T-cell (primary cell): ENCODE measurements at regions not wholly inside any gene's neighbourhood (a gene's known extent, or its start where the extent isn't known, plus 50 kb on each side); places are given as distances from the start of the nearest gene placed in this dataset.
"Not testable (repeated sequence)": the region's sequence is repeated elsewhere in the genome, so short reads cannot be mapped to it uniquely, and the experiment has no call there.

Experiments used
- ATAC-seq, 4 experiments: fragments of 200-7000 bp in 3 of 4; fragments of 150-1000 bp in 1 of 4; cut with Tn5 transposase; replicated peaks in 1 of 4; 1 replicate in 3 of 4; 2 replicates in 1 of 4; pipeline ENCODE4 v1.10.0; 2021; ENCODE audit warnings: moderate library complexity in 3 of 4, mild to moderate bottlenecking in 2 of 4, moderate number of reproducible peaks in 1 of 4
- CTCF ChIA-PET, 2 donors: fragments of 300-600 bp; sonication (Branson Sonifier 250); formaldehyde crosslinking; loops; one replicate each; lab custom pipeline; 2022; ENCODE audit warnings: antibody characterized with exemption in 2 of 2; lab: Charles Lee
- POLR2A ChIA-PET, 2 donors: fragments of 300-600 bp; sonication (Branson Sonifier 250); formaldehyde crosslinking; loops; one replicate each; lab custom pipeline; 2022; ENCODE audit warnings: antibody characterized with exemption in 2 of 2; lab: Charles Lee
- DNase-seq, 35 experiments: peaks; one replicate each; pipeline versions ENCODE4 v3.0.0 to v3.0.0-alpha.2; 2013 to 2023
- H3K27ac ChIP-seq: one replicate; pipeline ENCODE4 v1.5.1; 2013; ENCODE audit warnings: low read length
- H3K27me3 ChIP-seq, 2 experiments: replicated peaks in 1 of 2; 1 replicate in 1 of 2; 2 replicates in 1 of 2; pipeline versions ENCODE4 v1.6.1 to v1.7.0; 2013; ENCODE audit warnings: low read length in 1 of 2, mixed read lengths in 1 of 2; ENCODE audit not compliant: control insufficient read depth in 2 of 2, insufficient read depth in 2 of 2; ENCODE audit errors: extremely low read depth in 1 of 2
- H3K36me3 ChIP-seq, 2 donors: 1 replicate in 1 of 2; 2 replicates in 1 of 2; pipeline versions ENCODE4 v1.6.1 to v1.7.0; 2013; ENCODE audit warnings: low read length in 1 of 2; ENCODE audit not compliant: control insufficient read depth in 2 of 2, insufficient read depth in 1 of 2; ENCODE audit errors: extremely low read depth in 1 of 2
- H3K4me1 ChIP-seq, 2 experiments: 1 replicate in 1 of 2; 2 replicates in 1 of 2; pipeline versions ENCODE4 v1.6.1 to v1.7.0; 2013; ENCODE audit warnings: low read length in 2 of 2, mixed read lengths in 1 of 2; ENCODE audit not compliant: insufficient read depth in 2 of 2, control insufficient read depth in 1 of 2; ENCODE audit errors: extremely low read depth in 1 of 2
- H3K4me3 ChIP-seq, 2 donors: 1 replicate in 1 of 2; 2 replicates in 1 of 2; pipeline versions ENCODE4 v1.5.1 to v1.7.0; 2013; ENCODE audit warnings: mild to moderate bottlenecking in 2 of 2, low read length in 1 of 2, moderate library complexity in 1 of 2; ENCODE audit not compliant: control insufficient read depth in 1 of 2; ENCODE audit errors: extremely low read depth in 1 of 2
- H3K9me3 ChIP-seq: 2 replicates; pipeline ENCODE4 v1.7.0; 2013
- H3K27ac Mint-ChIP-seq, 2 donors: one replicate each; pipeline ENCODE4 v1.8.0; 2020 to 2021; ENCODE audit warnings: mild to moderate bottlenecking in 2 of 2, mixed read lengths in 2 of 2
- H3K27me3 Mint-ChIP-seq, 2 donors: one replicate each; pipeline ENCODE4 v1.8.0; 2021 to 2022; ENCODE audit warnings: mixed read lengths in 2 of 2
- H3K36me3 Mint-ChIP-seq: one replicate; pipeline ENCODE4 v1.8.0; 2021; ENCODE audit warnings: mixed read lengths
- H3K4me1 Mint-ChIP-seq, 3 donors: one replicate each; pipeline ENCODE4 v1.8.0; 2020 to 2022; ENCODE audit warnings: mixed read lengths in 3 of 3, mild to moderate bottlenecking in 1 of 3
- H3K4me3 Mint-ChIP-seq, 3 donors: one replicate each; pipeline ENCODE4 v1.8.0; 2020 to 2022; ENCODE audit warnings: mild to moderate bottlenecking in 3 of 3, mixed read lengths in 3 of 3, moderate library complexity in 3 of 3
- H3K9me3 Mint-ChIP-seq, 3 donors: one replicate each; pipeline ENCODE4 v1.8.0; 2020 to 2022; ENCODE audit warnings: mixed read lengths in 3 of 3
- WGBS: methylation state at CpG from one replicate; pipeline ENCODE4 v1.1.5; 2013; ENCODE audit warnings: missing lambda C conversion rate; ENCODE audit not compliant: insufficient coverage; 5-methylcytosine and 5-hydroxymethylcytosine counted together

DNA sequence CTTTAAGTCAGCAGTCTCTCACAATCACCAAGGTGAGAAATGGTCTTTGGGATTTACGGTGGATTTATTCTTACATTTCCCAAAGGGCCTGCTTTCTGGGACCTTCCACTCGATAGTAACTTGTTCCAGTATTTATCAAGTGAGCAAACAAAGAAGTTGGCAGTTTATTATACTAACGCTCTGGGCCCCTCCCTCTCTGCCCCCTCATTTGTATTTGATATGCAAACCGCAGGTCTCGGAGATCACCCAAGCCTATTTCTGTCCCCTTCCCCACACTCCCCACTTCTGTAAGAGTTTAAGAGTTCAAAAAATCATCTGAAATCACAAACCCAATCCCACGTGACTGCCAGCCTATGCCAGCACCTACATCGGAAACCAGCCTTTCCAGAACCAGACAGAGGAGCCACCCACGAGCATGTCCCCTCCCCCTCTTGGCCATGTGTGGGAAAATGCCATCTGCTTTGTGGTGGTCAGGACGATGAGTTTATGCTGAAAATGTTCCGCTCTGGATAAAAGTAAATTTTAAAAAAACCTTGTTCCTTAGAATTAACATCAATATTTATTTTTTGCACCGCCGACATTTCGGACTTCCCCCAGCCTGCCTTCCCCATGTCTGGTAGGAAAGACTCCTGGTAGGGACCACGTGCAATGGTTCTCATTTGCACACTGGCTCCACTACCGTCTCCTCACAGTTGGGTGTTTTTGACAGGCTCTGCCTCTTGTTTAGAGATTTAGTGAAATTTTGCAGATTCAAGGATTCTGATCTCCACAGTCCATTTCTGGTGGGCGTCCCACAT is 281.0 kb downstream of the TFAP2C start:
- DNase-seq (no peak), ATAC-seq (no peak)
- Mint-ChIP-seq H3K4me1 (no peaks in the 10 kb centered on the region), H3K27me3 (peaks cover 0 to 5% of the 10 kb centered on the region in 2 donors), H3K9me3 (peaks cover 0 to 7% (median 3%) of the 10 kb centered on the region in 3 donors), H3K36me3 (no peaks in the 10 kb centered on the region), H3K27ac (no peak overlapping the region), H3K4me3 (no peak overlapping the region)
- ChIA-PET CTCF (no interaction called here), POLR2A (no interaction called here)
- Histone ChIP-seq H3K4me1 (no peaks in the 10 kb centered on the region), H3K36me3 (no peaks in the 10 kb centered on the region), H3K9me3 (no peaks in the 10 kb centered on the region), H3K27me3 (peaks cover 0 to 5% of the 10 kb centered on the region in 2 experiments), H3K27ac (no peak overlapping the region), H3K4me3 (no peak overlapping the region)
- 78% methylated on average over 5 of the region's 16 CpGs for WGBS

DNA sequence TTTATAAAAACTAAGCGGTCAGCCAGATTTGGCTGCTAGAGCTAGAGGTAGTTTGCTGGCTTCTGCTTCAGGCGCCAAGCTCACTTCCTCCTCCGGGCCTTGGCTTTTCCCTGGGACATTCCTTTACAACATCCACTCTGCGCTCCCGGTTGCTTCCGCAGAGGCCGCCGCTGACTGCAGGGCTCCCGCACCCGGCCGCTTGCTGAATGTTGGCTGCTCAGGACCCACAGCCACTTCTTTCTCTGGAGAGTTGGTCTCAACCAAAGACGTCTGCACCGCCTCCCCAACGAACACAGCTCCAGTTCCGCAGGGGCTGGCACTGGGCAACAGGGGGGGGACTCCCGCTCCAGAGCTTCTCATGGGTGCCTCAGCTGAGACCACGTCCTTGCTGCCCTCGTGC is 282.8 kb downstream of the TFAP2C start:
- H3K27ac ChIP-seq: no peak overlapping the region
- no peaks in the 10 kb centered on the region for H3K4me1 ChIP-seq
- ChIA-PET POLR2A (no interaction called here), CTCF (no interaction called here)
- Mint-ChIP-seq H3K4me1 (no peaks in the 10 kb centered on the region), H3K4me3 (no peak overlapping the region), H3K27ac (no peak overlapping the region), H3K9me3 (peaks cover 0 to 7% (median 0%) of the 10 kb centered on the region in 3 donors), H3K27me3 (peaks cover 0 to 5% of the 10 kb centered on the region in 2 donors), H3K36me3 (no peaks in the 10 kb centered on the region)
- ATAC-seq: no peak
- DNase-seq: no peak
- H3K36me3 ChIP-seq: no peaks in the 10 kb centered on the region
- 73% methylated on average over 18 of the region's 18 CpGs for WGBS
- H3K9me3 ChIP-seq: no peaks in the 10 kb centered on the region
- peaks cover 0 to 5% of the 10 kb centered on the region in 2 experiments for H3K27me3 ChIP-seq
- no peak overlapping the region for H3K4me3 ChIP-seq

DNA sequence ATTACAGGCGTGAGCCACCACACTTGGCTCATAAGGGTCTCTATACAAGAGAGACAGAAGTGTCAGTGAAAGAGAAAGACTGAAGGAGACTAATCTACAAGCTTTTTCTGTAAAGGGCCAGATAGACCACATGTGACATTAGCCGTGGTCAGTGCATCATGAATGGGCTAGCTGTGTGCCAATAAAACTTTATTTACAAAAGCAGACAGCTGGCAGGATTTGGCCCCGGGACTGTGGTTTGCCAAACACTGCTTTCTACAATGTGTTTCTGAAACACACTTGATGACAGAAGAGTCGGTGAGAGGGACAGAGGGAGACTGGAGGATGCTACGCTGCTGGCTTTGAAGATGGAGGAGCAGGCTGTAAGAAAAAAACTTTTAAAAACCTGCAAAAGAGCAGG is 285.4 kb downstream of the TFAP2C start:
- H3K27me3 ChIP-seq: peaks cover 0 to 5% of the 10 kb centered on the region in 2 experiments
- H3K4me1 Mint-ChIP-seq: no peaks in the 10 kb centered on the region
- H3K4me3 ChIP-seq: no peak overlapping the region
- ChIA-PET POLR2A (no interaction called here), CTCF (no interaction called here)
- no peaks in the 10 kb centered on the region for H3K36me3 ChIP-seq
- DNase-seq: no peak
- H3K36me3 Mint-ChIP-seq: no peaks in the 10 kb centered on the region
- H3K27ac Mint-ChIP-seq: no peak overlapping the region
- no peaks in the 10 kb centered on the region for H3K9me3 ChIP-seq
- no peaks in the 10 kb centered on the region for H3K4me1 ChIP-seq
- H3K9me3 Mint-ChIP-seq: peaks cover 0 to 4% (median 0%) of the 10 kb centered on the region in 3 donors
- WGBS: 79% methylated on average over 4 of the region's 5 CpGs
- H3K4me3 Mint-ChIP-seq: no peak overlapping the region
- ATAC-seq: no peak
- H3K27me3 Mint-ChIP-seq: peaks cover 0 to 16% of the 10 kb centered on the region in 2 donors
- no peak overlapping the region for H3K27ac ChIP-seq

DNA sequence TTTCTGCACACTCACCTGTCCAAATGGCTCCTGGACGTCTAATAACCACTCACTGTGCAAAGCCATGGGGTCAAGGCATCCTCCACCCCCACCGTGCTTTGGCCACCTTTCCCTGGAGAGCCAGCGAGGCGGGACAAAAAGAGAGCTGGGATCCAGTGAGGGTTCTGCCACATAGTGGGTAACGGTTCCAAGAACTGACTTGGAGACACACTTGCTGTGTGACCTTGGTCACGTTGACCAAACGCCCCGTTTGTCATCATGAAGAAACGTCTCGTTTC is 287.2 kb downstream of the TFAP2C start:
- H3K4me3 ChIP-seq: no peak overlapping the region
- ATAC-seq: no peak
- ChIA-PET POLR2A (no interaction called here), CTCF (no interaction called here)
- no peak overlapping the region for H3K4me3 Mint-ChIP-seq
- H3K27ac ChIP-seq: no peak overlapping the region
- H3K4me1 Mint-ChIP-seq: no peaks in the 10 kb centered on the region
- no peaks in the 10 kb centered on the region for H3K36me3 ChIP-seq
- H3K36me3 Mint-ChIP-seq: no peaks in the 10 kb centered on the region
- no peaks in the 10 kb centered on the region for H3K4me1 ChIP-seq
- no peaks in the 10 kb centered on the region for H3K9me3 ChIP-seq
- WGBS: 91% methylated on average over 8 of the region's 10 CpGs
- H3K27ac Mint-ChIP-seq: no peak overlapping the region
- H3K27me3 Mint-ChIP-seq: peaks cover 0 to 16% of the 10 kb centered on the region in 2 donors
- no peak for DNase-seq
- peaks cover 0 to 4% (median 0%) of the 10 kb centered on the region in 3 donors for H3K9me3 Mint-ChIP-seq
- H3K27me3 ChIP-seq: peaks cover 0 to 5% of the 10 kb centered on the region in 2 experiments

DNA sequence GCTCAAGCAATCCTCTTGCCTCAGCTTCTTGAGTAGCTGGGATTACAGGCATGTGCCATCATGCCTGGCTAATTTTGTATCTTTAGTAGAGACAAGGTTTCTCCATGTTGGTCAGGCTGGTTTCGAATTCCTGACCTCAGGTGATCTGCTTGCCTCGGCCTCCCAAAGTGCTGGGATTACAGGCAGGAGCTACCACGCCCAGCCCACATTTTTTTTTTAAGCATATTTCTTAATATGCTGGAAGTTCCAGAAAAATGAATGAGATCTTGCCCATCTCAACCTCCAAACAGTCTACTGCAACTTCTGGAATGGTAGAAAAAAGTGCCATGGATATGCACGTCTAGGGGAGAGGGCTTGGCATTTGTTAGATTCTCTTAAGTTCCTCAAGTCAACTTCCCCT is 290.9 kb downstream of the TFAP2C start:
- H3K4me1 Mint-ChIP-seq, H3K36me3 ChIP-seq, H3K36me3 Mint-ChIP-seq, H3K4me1 ChIP-seq, H3K4me3 ChIP-seq, H3K27ac Mint-ChIP-seq, H3K27ac ChIP-seq, DNase-seq, H3K9me3 ChIP-seq, H3K4me3 Mint-ChIP-seq, POLR2A ChIA-PET, H3K9me3 Mint-ChIP-seq, CTCF ChIA-PET, ATAC-seq: not testable (repeated sequence)
- H3K27me3 ChIP-seq: peaks cover 10 to 11% of the 10 kb centered on the region in 2 experiments
- peaks cover 31 to 46% of the 10 kb centered on the region in 2 donors for H3K27me3 Mint-ChIP-seq
- WGBS: no CpG with 5 or more reads among the region's 4 CpGs

DNA sequence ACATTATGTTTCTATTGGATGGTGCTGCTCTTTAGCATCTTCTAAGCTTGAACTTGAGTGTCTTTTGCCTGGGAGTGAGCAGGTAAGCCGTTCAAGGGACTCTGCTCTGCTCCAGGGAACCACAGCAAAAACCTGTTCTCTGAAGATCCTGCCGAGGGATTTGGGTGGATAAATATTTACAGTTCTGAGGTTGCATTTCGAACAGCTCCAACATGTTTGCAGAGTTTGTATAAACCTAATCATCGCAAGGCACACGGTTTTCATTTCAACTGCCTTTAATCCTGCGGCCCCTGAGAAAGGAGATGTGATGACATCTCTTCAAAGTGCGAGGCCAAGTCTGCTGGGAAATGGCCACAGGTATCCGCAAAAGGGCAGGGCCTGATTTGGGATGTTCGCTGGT is 293.4 kb downstream of the TFAP2C start:
- no peak for ATAC-seq
- H3K27me3 ChIP-seq: peaks cover 19 to 22% of the 10 kb centered on the region in 2 experiments
- Mint-ChIP-seq H3K36me3 (no peaks in the 10 kb centered on the region), H3K27me3 (peaks cover 53 to 62% of the 10 kb centered on the region in 2 donors), H3K27ac (no peak overlapping the region), H3K4me3 (no peak overlapping the region), H3K9me3 (no peaks in the 10 kb centered on the region), H3K4me1 (peaks cover 0 to 13% (median 0%) of the 10 kb centered on the region in 3 donors)
- no peak overlapping the region for H3K27ac ChIP-seq
- 60% methylated on average over 3 of the region's 9 CpGs for WGBS
- ChIA-PET POLR2A (no interaction called here), CTCF (no interaction called here)
- H3K4me3 ChIP-seq: no peak overlapping the region
- H3K36me3 ChIP-seq: no peaks in the 10 kb centered on the region
- no peaks in the 10 kb centered on the region for H3K4me1 ChIP-seq
- no peak for DNase-seq
- no peaks in the 10 kb centered on the region for H3K9me3 ChIP-seq
